Activated naive CD8-positive, alpha-beta T cell treated with anti-CD3 and anti-CD28 coated beads for 36 hours (primary cell): ENCODE measurements at regions not wholly inside any gene's neighbourhood (a gene's known extent, or its start where the extent isn't known, plus 50 kb on each side); places are given as distances from the start of the nearest gene placed in this dataset.
"Not testable (repeated sequence)": the region's sequence is repeated elsewhere in the genome, so short reads cannot be mapped to it uniquely, and the experiment has no call there.

Experiments used
- DNase-seq: peaks from one replicate; pipeline ENCODE4 v3.0.0; 2021
- H3K27ac Mint-ChIP-seq: one replicate; pipeline ENCODE4 v1.8.0; 2022; ENCODE audit warnings: mild to moderate bottlenecking, moderate library complexity, mixed read lengths
- H3K27me3 Mint-ChIP-seq: one replicate; pipeline ENCODE4 v1.8.0; 2022; ENCODE audit warnings: mild to moderate bottlenecking, mixed read lengths
- H3K36me3 Mint-ChIP-seq: one replicate; pipeline ENCODE4 v1.8.0; 2021; ENCODE audit warnings: mild to moderate bottlenecking, mixed read lengths
- H3K4me1 Mint-ChIP-seq: one replicate; pipeline ENCODE4 v1.8.0; 2021; ENCODE audit warnings: mixed read lengths
- H3K4me3 Mint-ChIP-seq: one replicate; pipeline ENCODE4 v1.8.0; 2022; ENCODE audit warnings: mild to moderate bottlenecking, moderate library complexity, mixed read lengths
- H3K9me3 Mint-ChIP-seq: one replicate; pipeline ENCODE4 v1.8.0; 2022; ENCODE audit warnings: mixed read lengths

DNA sequence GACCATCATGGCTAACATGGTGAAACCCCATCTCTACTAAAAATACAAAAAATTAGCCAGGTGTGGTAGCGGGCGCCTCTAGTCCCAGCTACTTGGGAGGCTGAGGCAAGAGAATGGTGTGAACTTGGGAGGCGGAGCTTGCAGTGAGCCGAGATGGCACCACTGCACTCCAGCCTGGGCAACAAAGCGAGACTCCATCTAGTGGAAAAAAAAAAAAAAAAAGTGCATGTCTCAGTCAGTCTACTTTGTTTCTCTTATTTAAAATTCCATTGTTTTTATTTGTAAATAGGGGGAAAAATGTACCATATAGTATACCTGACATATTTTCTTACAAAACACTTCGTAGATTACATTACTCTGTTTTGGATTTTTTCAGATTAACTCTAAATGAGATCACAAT is 1471.4 kb downstream of the SUCLG1 start:
- not testable (repeated sequence) for H3K36me3 Mint-ChIP-seq, H3K27me3 Mint-ChIP-seq, H3K9me3 Mint-ChIP-seq, DNase-seq, H3K4me3 Mint-ChIP-seq, H3K27ac Mint-ChIP-seq, H3K4me1 Mint-ChIP-seq

DNA sequence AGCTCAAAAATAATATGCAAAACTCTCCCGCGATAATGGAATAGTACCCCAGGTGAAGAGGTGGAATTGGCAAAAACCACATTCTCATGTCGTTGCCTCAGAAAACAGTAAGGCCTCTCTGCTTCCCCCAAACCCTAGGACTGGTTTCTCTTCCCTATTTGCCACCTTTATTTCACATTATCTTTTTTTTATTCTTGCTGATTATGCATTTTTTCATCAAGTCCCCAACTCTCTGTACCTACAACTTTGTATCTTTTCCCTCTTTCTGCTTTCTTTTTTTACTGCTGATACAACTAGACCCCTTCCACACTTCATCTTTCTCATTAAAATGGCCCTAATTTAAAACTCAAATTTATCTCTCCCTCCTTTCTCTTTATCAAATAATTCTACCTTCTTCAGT is 1472.2 kb downstream of the SUCLG1 start:
- Mint-ChIP-seq H3K36me3 (no peaks in the 10 kb centered on the region), H3K9me3 (peaks cover 3% of the 10 kb centered on the region), H3K27me3 (no peaks in the 10 kb centered on the region), H3K4me3 (no peak overlapping the region), H3K27ac (no peak overlapping the region), H3K4me1 (no peaks in the 10 kb centered on the region)
- no peak for DNase-seq

DNA sequence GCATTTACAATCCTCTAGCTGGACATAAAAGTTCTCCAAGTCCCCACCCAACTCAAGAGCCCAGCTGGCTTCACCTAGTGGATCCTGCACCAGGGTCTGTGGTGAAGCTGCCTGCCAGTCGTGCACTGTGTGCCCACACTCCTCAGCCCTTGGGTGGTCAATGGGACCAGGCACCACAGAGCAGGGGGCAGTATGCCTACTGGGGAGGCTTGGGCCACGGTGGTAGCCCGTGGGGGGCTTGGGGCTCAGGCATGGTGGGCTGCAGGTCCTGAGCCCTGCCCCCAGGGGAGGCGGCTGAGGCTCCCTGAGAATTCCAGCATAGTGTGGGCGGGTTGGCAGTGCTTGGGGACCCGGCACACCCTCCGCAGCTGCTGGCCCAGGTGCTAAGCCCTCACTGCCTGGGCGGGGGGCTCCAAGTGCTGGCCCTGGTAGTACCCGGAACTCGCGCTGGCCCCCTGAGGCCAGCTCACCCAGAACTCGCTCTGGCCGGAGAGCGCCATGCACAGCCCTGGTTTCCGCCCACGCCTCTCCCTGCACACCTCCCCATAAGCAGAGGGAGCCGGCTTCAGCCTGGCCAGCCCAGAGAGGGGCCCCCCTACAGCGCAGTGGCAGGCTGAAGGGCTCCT is 1473.4 kb downstream of the SUCLG1 start:
- H3K27ac Mint-ChIP-seq = no peak overlapping the region
- no peak overlapping the region for H3K4me3 Mint-ChIP-seq
- peaks cover 3% of the 10 kb centered on the region for H3K9me3 Mint-ChIP-seq
- no peaks in the 10 kb centered on the region for H3K27me3 Mint-ChIP-seq
- DNase-seq = no peak
- H3K36me3 Mint-ChIP-seq = no peaks in the 10 kb centered on the region
- no peaks in the 10 kb centered on the region for H3K4me1 Mint-ChIP-seq

DNA sequence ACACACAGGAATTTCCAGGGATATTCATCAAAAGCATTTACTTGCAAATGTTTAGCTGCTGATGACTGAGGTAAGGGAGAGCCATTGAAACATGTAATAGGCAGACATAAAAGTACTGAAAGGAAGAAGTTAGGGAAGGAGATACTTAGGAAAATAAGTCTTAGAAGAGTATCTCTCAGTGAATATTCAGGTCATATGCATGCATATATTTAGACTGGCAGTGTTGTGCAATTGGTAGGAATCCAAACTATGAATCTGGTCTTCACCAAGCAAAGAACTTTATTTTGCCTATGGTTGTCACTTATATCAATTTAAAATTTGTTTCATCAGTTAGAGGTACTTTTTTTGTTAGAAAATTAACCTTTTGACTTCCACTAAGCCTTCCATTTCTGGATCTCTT is 1490.7 kb downstream of the SUCLG1 start:
- H3K4me3 Mint-ChIP-seq = no peak overlapping the region
- no peak overlapping the region for H3K27ac Mint-ChIP-seq
- H3K27me3 Mint-ChIP-seq = no peaks in the 10 kb centered on the region
- no peak for DNase-seq
- H3K9me3 Mint-ChIP-seq = peaks cover 4% of the 10 kb centered on the region
- H3K4me1 Mint-ChIP-seq = no peaks in the 10 kb centered on the region
- H3K36me3 Mint-ChIP-seq = no peaks in the 10 kb centered on the region

DNA sequence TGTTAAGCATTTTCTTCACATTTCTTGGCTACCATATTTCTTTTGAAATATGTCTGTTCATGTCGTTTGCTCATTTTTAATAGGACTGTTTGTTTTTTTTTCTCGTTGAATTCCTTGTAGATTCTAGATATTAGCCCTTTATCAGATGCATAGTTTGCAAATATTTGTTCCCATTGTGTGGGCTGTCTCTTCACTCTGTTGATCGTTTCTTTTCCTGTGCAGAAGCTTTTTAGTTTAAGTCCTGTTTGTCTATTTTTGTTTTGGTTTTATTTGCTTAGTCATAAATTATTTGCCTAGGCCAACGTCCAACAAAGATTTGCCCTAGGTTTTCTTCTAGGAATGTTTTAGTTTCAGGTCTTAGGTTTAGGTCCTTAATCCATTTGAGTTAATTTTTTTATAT is 1494.7 kb downstream of the SUCLG1 start:
- DNase-seq = no peak
- Mint-ChIP-seq H3K27me3 (no peaks in the 10 kb centered on the region), H3K4me3 (no peak overlapping the region), H3K4me1 (no peaks in the 10 kb centered on the region), H3K27ac (no peak overlapping the region), H3K36me3 (no peaks in the 10 kb centered on the region), H3K9me3 (peaks cover 4% of the 10 kb centered on the region)

DNA sequence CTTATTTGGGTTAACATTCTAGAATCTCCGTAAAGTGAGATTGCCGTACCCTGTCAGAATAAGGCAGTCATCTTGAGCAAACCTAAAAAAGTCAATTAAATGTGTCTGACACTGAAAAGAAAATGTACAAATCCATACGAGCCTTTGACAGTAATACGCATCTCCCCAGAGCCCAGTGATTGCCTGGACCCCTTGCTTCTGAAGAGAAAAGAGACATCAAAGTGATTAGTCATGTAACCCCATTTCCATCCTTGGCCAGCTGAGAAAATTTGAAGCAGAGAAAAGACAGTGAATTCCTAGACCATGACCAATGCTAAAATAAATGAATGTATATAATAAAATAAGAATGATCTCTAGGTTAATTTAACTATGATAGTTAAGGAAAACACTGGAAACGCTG is 1499.4 kb downstream of the SUCLG1 start:
- H3K27me3 Mint-ChIP-seq = no peaks in the 10 kb centered on the region
- no peak for DNase-seq
- H3K27ac Mint-ChIP-seq = no peak overlapping the region
- H3K36me3 Mint-ChIP-seq = no peaks in the 10 kb centered on the region
- H3K9me3 Mint-ChIP-seq = peaks cover 11% of the 10 kb centered on the region
- H3K4me3 Mint-ChIP-seq = no peak overlapping the region
- no peaks in the 10 kb centered on the region for H3K4me1 Mint-ChIP-seq

DNA sequence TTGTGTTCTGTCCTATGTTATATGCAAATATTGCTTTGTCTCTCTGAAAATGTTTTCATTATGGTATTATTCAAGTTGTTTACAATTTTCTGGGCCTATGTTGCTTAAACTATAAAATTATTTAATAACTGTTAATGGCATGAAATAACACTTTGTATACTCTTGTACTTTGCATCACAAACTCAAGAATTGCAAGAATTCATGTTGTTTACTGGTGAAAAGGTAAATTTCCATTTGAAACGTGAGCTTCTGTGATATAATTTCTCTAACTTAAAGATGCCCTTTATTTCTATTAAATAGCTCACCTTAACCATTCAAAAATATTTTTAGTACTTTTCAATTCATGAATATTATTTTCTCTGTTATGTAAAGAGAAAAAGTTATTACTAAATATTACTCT is 1504.2 kb downstream of the SUCLG1 start:
- Mint-ChIP-seq H3K27me3 (no peaks in the 10 kb centered on the region), H3K4me3 (no peak overlapping the region), H3K27ac (no peak overlapping the region), H3K9me3 (peaks cover 7% of the 10 kb centered on the region), H3K4me1 (no peaks in the 10 kb centered on the region), H3K36me3 (no peaks in the 10 kb centered on the region)
- no peak for DNase-seq

DNA sequence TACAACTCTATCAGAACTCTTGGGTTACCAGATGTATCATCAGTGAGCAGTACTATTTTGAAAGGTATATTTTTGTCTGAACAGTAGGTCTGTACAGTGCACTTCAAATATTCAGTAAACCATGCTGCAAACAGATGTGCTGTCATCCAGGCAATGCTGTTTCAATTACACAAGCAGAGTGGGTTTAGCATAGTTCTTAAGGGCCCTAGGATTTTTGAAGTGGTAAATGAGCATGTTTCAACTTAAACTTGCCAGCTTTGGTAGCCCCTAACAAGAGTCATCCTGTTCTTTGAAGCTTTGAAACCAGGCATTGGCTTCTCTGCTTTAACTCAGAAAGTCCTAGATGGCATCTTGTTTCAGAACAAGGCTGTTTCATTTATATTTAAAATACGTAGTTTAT is 1519.9 kb downstream of the SUCLG1 start:
- H3K36me3 Mint-ChIP-seq = no peaks in the 10 kb centered on the region
- peaks cover 6% of the 10 kb centered on the region for H3K9me3 Mint-ChIP-seq
- H3K4me1 Mint-ChIP-seq = no peaks in the 10 kb centered on the region
- H3K27ac Mint-ChIP-seq = no peak overlapping the region
- DNase-seq = no peak
- H3K4me3 Mint-ChIP-seq = no peak overlapping the region
- no peaks in the 10 kb centered on the region for H3K27me3 Mint-ChIP-seq

DNA sequence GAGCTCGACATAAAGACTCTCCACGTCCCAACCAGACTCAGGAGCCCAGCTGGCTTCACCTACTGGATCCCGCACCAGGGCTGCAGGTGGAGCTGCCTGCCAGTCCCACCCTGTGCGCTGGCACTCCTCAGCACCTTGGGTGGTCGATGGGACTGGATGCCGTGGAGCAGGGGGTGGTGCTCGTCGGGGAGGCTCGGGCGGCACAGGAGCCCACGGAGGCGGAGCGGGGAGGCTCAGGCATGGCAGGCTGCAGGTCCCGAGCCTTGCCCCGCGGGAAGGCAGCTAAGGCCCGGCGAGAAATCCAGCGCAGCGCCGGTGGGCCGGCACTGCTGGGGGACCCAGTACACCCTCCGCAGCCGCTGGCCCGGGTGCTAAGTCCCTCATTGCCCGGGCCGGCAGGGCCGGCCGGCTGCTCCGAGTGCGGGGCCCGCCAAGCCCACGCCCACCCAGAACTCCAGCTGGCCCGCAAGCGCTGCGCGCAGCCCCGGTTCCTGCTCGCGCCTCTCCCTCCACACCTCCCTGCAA is 1520.7 kb downstream of the SUCLG1 start:
- DNase-seq, H3K9me3 Mint-ChIP-seq, H3K36me3 Mint-ChIP-seq, H3K4me3 Mint-ChIP-seq, H3K27ac Mint-ChIP-seq, H3K27me3 Mint-ChIP-seq, H3K4me1 Mint-ChIP-seq: not testable (repeated sequence)

DNA sequence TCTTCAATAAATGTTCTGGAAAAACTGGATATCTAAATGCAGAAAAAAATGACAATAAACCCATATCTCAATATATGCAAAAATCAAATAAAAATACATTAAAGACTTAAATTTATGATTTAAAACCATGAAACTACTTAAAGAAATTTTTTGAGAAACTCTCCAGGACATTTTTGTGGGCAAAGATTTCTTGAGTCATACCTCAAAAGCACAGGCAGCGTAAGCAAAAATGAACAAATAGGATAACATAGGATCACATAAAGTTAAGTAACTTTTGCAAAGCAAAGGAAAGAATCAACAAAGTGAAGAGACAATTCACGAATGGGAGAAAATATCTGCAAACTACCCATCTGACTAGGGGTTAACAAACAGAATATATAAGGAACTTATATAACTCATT is 1545.5 kb downstream of the SUCLG1 start:
- H3K4me3 Mint-ChIP-seq = no peak overlapping the region
- H3K27me3 Mint-ChIP-seq = no peaks in the 10 kb centered on the region
- peaks cover 5% of the 10 kb centered on the region for H3K9me3 Mint-ChIP-seq
- no peak for DNase-seq
- H3K4me1 Mint-ChIP-seq = no peaks in the 10 kb centered on the region
- no peaks in the 10 kb centered on the region for H3K36me3 Mint-ChIP-seq
- H3K27ac Mint-ChIP-seq = no peak overlapping the region

DNA sequence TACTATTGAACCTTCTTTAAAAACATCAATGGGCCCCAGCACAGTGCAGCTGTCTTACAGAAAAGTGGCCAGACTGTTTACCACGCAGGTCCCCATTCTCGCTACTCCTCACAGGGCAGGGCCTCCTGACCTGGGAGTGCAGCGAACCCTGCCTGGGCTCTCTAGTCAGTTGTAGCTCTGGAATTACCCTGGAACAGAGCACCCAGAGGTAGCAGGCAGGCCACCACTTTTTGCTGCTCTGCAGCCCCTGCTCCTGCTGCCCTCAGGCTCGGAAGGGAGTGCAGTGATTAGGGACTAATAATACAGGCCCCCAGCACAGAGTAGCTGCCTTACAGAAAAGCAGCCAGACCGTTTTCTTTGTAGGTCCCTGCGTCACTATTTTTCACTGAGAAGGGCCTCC is 1563.0 kb downstream of the SUCLG1 start:
- no peaks in the 10 kb centered on the region for H3K27me3 Mint-ChIP-seq
- peaks cover 2% of the 10 kb centered on the region for H3K9me3 Mint-ChIP-seq
- H3K4me1 Mint-ChIP-seq = no peaks in the 10 kb centered on the region
- H3K36me3 Mint-ChIP-seq = no peaks in the 10 kb centered on the region
- no peak overlapping the region for H3K4me3 Mint-ChIP-seq
- H3K27ac Mint-ChIP-seq = no peak overlapping the region
- DNase-seq = no peak

DNA sequence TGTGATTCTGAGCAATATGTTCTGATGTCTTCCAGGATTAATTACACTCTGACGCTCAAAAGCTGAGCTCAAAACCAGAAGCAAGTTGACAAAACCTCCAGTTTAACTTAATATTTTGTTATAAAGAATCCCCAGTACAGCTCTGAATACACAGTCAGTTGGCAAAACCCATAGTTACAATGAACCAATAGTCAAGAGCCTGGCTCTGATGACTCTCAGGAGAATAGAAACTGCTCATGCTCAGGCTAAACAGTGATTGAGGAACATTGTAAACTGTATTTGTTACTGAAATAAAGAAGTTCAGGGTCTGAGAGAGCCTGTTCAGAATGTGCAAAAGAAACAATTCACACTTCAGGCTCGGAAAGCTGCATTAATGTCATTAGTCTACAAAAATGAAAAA is 1565.9 kb downstream of the SUCLG1 start:
- peaks cover 2% of the 10 kb centered on the region for H3K9me3 Mint-ChIP-seq
- H3K4me3 Mint-ChIP-seq = no peak overlapping the region
- no peaks in the 10 kb centered on the region for H3K27me3 Mint-ChIP-seq
- no peak overlapping the region for H3K27ac Mint-ChIP-seq
- no peaks in the 10 kb centered on the region for H3K36me3 Mint-ChIP-seq
- DNase-seq = no peak
- no peaks in the 10 kb centered on the region for H3K4me1 Mint-ChIP-seq

DNA sequence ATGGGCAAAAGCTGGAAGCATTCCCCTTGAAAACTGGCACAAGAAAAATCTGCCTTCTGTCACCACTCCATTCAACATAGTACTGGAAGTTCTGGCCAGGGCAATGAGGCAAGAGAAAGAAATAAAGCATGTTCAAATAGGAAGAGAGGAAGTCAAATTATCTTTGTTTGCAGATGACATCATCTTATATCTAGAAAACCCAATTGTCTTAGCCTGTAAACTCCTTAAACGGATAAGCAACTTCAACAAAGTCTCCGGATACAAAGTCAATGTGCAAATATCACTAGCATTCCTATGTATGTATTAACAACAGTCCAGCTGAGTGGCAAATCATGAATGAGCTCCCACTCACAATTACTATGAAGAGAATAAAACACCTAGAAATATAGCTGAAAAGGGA is 1579.3 kb downstream of the SUCLG1 start:
- no peak for DNase-seq
- Mint-ChIP-seq H3K27me3 (no peaks in the 10 kb centered on the region), H3K4me1 (no peaks in the 10 kb centered on the region), H3K27ac (no peak overlapping the region), H3K9me3 (peaks cover 2% of the 10 kb centered on the region), H3K36me3 (no peaks in the 10 kb centered on the region), H3K4me3 (no peak overlapping the region)

DNA sequence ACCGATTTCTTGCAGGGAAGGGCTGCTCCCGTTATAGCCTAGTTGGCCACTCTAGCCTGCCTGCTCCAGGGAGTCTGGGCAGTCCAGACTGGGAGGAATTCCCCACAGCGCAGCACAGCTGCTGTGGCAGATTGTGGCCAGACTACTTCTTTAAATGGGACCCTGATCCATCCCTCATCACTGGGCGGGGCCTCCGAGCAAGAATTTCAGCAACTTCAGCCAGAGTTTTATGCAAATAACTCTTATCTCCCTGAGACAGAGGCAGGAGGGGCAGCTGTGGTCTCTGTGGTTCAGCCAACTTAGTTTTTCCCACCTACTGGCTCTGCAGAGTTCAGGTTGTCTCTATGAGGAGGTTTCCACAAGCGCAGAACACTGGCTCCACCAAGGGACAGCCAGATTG is 1583.2 kb downstream of the SUCLG1 start:
- Mint-ChIP-seq H3K27me3 (no peaks in the 10 kb centered on the region), H3K36me3 (no peaks in the 10 kb centered on the region), H3K9me3 (peaks cover 3% of the 10 kb centered on the region), H3K4me3 (no peak overlapping the region), H3K27ac (no peak overlapping the region), H3K4me1 (no peaks in the 10 kb centered on the region)
- no peak for DNase-seq

DNA sequence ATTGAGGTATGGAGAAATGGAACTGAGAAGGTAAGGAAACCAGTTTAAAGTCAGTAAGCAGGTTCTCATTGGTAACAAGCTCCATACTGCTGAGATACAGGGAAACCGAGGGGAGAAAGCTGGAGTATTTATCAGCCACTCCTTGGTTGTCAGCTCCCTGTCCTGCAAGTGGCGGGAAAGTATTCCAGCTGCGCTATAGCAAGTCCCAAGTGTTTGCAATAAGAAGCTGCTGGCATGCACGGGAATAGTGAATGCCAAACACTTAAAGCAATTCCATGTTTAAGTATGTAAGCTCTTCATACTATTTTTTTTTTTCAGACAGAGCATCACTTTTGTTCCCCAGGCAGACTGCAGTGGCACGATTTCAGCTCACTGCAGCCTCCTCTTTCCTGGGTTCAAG is 1601.1 kb downstream of the SUCLG1 start:
- Mint-ChIP-seq H3K4me1 (no peaks in the 10 kb centered on the region), H3K4me3 (no peak overlapping the region), H3K36me3 (no peaks in the 10 kb centered on the region), H3K27me3 (no peaks in the 10 kb centered on the region), H3K9me3 (peaks cover 4% of the 10 kb centered on the region), H3K27ac (no peak overlapping the region)
- DNase-seq = no peak

DNA sequence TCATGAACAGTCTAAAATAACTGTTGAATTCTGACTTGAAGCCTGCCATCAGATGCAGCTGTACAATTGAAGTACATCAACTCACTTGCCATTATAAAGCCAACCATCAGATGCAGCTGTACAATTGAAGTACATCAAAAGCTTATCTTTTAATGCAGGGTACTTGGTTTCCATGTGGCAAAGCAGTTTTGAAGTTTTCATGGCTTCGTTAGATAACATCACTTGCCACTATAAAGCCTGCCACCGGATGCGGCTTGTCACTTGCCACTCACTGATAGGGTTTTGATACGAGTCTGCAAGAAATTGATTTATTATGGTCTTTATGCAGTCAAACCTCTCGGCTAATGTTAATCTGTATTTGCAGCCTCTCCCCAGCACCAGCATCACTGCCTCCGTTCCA is 1605.8 kb downstream of the SUCLG1 start:
- H3K9me3 Mint-ChIP-seq = peaks cover 1% of the 10 kb centered on the region
- H3K36me3 Mint-ChIP-seq = no peaks in the 10 kb centered on the region
- no peak overlapping the region for H3K27ac Mint-ChIP-seq
- no peaks in the 10 kb centered on the region for H3K27me3 Mint-ChIP-seq
- no peak overlapping the region for H3K4me3 Mint-ChIP-seq
- no peak for DNase-seq
- no peaks in the 10 kb centered on the region for H3K4me1 Mint-ChIP-seq

DNA sequence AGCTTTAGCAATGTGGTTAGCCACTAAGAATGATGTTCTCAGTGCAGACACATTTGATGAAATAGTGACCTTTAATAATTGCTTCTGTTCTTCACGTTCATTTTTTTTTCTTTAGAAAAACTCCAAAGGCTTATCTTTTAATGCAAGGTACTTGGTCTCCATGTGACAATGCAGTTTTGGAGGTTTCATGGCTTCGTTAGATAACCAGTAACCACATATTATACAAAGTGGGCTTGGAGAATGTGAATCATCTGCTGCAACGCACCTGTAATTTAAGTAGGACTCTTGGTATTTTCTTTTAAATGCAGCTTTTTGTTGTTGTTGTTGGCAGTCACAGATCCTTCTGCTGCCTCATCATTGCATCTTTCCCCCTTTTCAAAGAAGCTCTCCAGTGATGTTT is 1606.3 kb downstream of the SUCLG1 start:
- Mint-ChIP-seq H3K27ac (no peak overlapping the region), H3K36me3 (no peaks in the 10 kb centered on the region), H3K9me3 (peaks cover 1% of the 10 kb centered on the region), H3K27me3 (no peaks in the 10 kb centered on the region), H3K4me3 (no peak overlapping the region), H3K4me1 (no peaks in the 10 kb centered on the region)
- DNase-seq = no peak
